GM21619 (cell line): ENCODE measurements at regions not wholly inside any gene's neighbourhood (a gene's known extent, or its start where the extent isn't known, plus 50 kb on each side); places are given as distances from the start of the nearest gene placed in this dataset.

Experiments used
- ATAC-seq: cut with Tn5 transposase; IDR thresholded peaks from one replicate; pipeline ENCODE4 v1.9.1; 2021; ENCODE audit not compliant: unreplicated experiment

- ATAC-seq = no peak
Measured at GRCh38 chr9:31612336-31613030, 772.0 kb upstream of the ACO1 start.

- no peak for ATAC-seq
Measured at GRCh38 chr9:31615966-31616365, 768.5 kb upstream of the ACO1 start.

- no peak for ATAC-seq
Measured at GRCh38 chr9:31623511-31623910, 760.9 kb upstream of the ACO1 start.

GRCh38 chr9:31629292-31629691 lies 755.2 kb upstream of the ACO1 start:
- ATAC-seq = no peak

GRCh38 chr9:31637265-31637664 lies 747.2 kb upstream of the ACO1 start:
- no peak for ATAC-seq

- ATAC-seq = no peak
Measured at GRCh38 chr9:31637861-31638260, 746.6 kb upstream of the ACO1 start.

GRCh38 chr9:31639451-31639850 lies 745.0 kb upstream of the ACO1 start:
- no peak for ATAC-seq

- ATAC-seq = no peak
Measured at GRCh38 chr9:31669311-31669710, 715.1 kb upstream of the ACO1 start.

- no peak for ATAC-seq
Measured at GRCh38 chr9:31671011-31671410, 713.4 kb upstream of the ACO1 start.

GRCh38 chr9:31674264-31674663 lies 710.2 kb upstream of the ACO1 start:
- no peak for ATAC-seq

GRCh38 chr9:31677415-31677814 lies 707.0 kb upstream of the ACO1 start:
- no peak for ATAC-seq

- ATAC-seq = no peak
Measured at GRCh38 chr9:31677877-31678276, 706.6 kb upstream of the ACO1 start.

- no peak for ATAC-seq
Measured at GRCh38 chr9:31683116-31683515, 701.3 kb upstream of the ACO1 start.

GRCh38 chr9:31697956-31698355 lies 686.5 kb upstream of the ACO1 start:
- no peak for ATAC-seq

GRCh38 chr9:31699836-31700235 lies 684.6 kb upstream of the ACO1 start:
- ATAC-seq = no peak

- ATAC-seq = no peak
Measured at GRCh38 chr9:31700252-31701045, 684.0 kb upstream of the ACO1 start.

- no peak for ATAC-seq
Measured at GRCh38 chr9:31702957-31703356, 681.5 kb upstream of the ACO1 start.

- ATAC-seq = no peak
Measured at GRCh38 chr9:31715250-31715649, 669.2 kb upstream of the ACO1 start.

- no peak for ATAC-seq
Measured at GRCh38 chr9:31719262-31719661, 665.2 kb upstream of the ACO1 start.

GRCh38 chr9:31730398-31730797 lies 654.0 kb upstream of the ACO1 start:
- no peak for ATAC-seq

- ATAC-seq = no peak
Measured at GRCh38 chr9:31733166-31733565, 651.3 kb upstream of the ACO1 start.

GRCh38 chr9:31736581-31737179 lies 647.8 kb upstream of the ACO1 start:
- ATAC-seq = no peak
